B cell (primary cell): ENCODE measurements at regions not wholly inside any gene's neighbourhood (a gene's known extent, or its start where the extent isn't known, plus 50 kb on each side); places are given as distances from the start of the nearest gene placed in this dataset.

Source experiments
- ATAC-seq: fragments of 200-7000 bp; cut with Tn5 transposase; one replicate; pipeline ENCODE4 v1.10.0; 2021; ENCODE audit warnings: low read depth, mild to moderate bottlenecking, moderate number of reproducible peaks, moderate library complexity
- CTCF ChIA-PET: fragments of 350-600 bp; sonication (Branson Sonifier 250); formaldehyde crosslinking; loops from one replicate; lab custom pipeline; 2021; ENCODE audit warnings: antibody characterized with exemption, inconsistent platforms; lab: Charles Lee
- POLR2A ChIA-PET: fragments of 350-600 bp; sonication (Branson Sonifier 250); formaldehyde crosslinking; loops from one replicate; lab custom pipeline; 2021; ENCODE audit warnings: antibody characterized with exemption; lab: Charles Lee
- DNase-seq: peaks from one replicate; pipeline ENCODE4 v3.0.0; 2013
- H2AFZ ChIP-seq: 2 replicates; pipeline ENCODE4 v1.6.1; 2012; ENCODE audit warnings: mild to moderate bottlenecking, low read depth, low read length; ENCODE audit not compliant: insufficient read depth, poor library complexity, severe bottlenecking
- H3K27ac ChIP-seq, 2 donors: 1 replicate in 1 of 2; 2 replicates in 1 of 2; pipeline ENCODE4 v1.5.1; 2012 to 2013; ENCODE audit warnings: low read length in 2 of 2, mild to moderate bottlenecking in 2 of 2, moderate library complexity in 1 of 2
- H3K27me3 ChIP-seq, 4 experiments: fragments of 200-600 bp in 1 of 4; sonication (generic) in 1 of 4; replicated peaks in 1 of 4; 1 replicate in 2 of 4; 2 replicates in 2 of 4; pipeline versions ENCODE4 v1.6.1 to v1.7.0; 2013 to 2016; ENCODE audit warnings: low read length in 3 of 4, mild to moderate bottlenecking in 2 of 4, mixed read lengths in 1 of 4, moderate library complexity in 1 of 4; ENCODE audit not compliant: insufficient read depth in 4 of 4, control insufficient read depth in 3 of 4; ENCODE audit errors: control extremely low read depth in 1 of 4
- H3K36me3 ChIP-seq, 2 experiments: replicated peaks in 1 of 2; 1 replicate in 1 of 2; 2 replicates in 1 of 2; pipeline versions ENCODE4 v1.6.1 to v1.7.1; 2013; ENCODE audit warnings: low read length in 1 of 2; ENCODE audit not compliant: insufficient read depth in 2 of 2, control insufficient read depth in 1 of 2; ENCODE audit errors: control extremely low read depth in 1 of 2, extremely low read depth in 1 of 2
- H3K4me1 ChIP-seq, 2 donors: fragments of 200-600 bp in 1 of 2; sonication (generic) in 1 of 2; 1 replicate in 1 of 2; 2 replicates in 1 of 2; pipeline versions ENCODE4 v1.5.1 to v1.6.1; 2013 to 2017; ENCODE audit warnings: low read length in 2 of 2; ENCODE audit not compliant: control insufficient read depth in 2 of 2, insufficient read depth in 2 of 2
- H3K4me2 ChIP-seq: replicated peaks from 2 replicates; pipeline ENCODE3; 2012; ENCODE audit warnings: mild to moderate bottlenecking, low read depth, low read length; ENCODE audit not compliant: poor library complexity, severe bottlenecking
- H3K4me3 ChIP-seq, 5 experiments: fragments of 200-600 bp in 1 of 5; sonication (generic) in 1 of 5; 1 replicate in 3 of 5; 2 replicates in 2 of 5; pipeline versions ENCODE4 v1.5.1 to v1.7.0; 2011 to 2016; ENCODE audit warnings: low read length in 4 of 5, mild to moderate bottlenecking in 4 of 5, low read depth in 2 of 5, control low read depth in 1 of 5, moderate library complexity in 1 of 5; ENCODE audit not compliant: insufficient read depth in 1 of 5; ENCODE audit errors: control extremely low read depth in 1 of 5, extremely low read depth in 1 of 5
- H3K79me2 ChIP-seq: fragments of 200-600 bp; sonication (generic); one replicate; pipeline ENCODE4 v1.6.0; 2016; ENCODE audit warnings: low read length; ENCODE audit not compliant: control insufficient read depth, insufficient read depth
- H3K9ac ChIP-seq: fragments of 200-600 bp; sonication (generic); 2 replicates; pipeline ENCODE4 v1.6.1; 2017; ENCODE audit warnings: mild to moderate bottlenecking, low read length, moderate library complexity
- H3K9me3 ChIP-seq, 3 donors: one replicate each; pipeline versions ENCODE4 v1.6.1 to v1.7.1; 2013; ENCODE audit warnings: low read length in 2 of 3; ENCODE audit not compliant: control insufficient read depth in 2 of 3, insufficient read depth in 1 of 3; ENCODE audit errors: control extremely low read depth in 1 of 3
- H4K20me1 ChIP-seq: 2 replicates; pipeline ENCODE4 v1.6.0; 2012; ENCODE audit warnings: mild to moderate bottlenecking, low read length; ENCODE audit not compliant: insufficient read depth, control insufficient read depth, poor library complexity, severe bottlenecking
- H3K27ac Mint-ChIP-seq: one replicate; pipeline ENCODE4 v1.8.0; 2021; ENCODE audit warnings: mixed read lengths
- H3K27me3 Mint-ChIP-seq: one replicate; pipeline ENCODE4 v1.8.0; 2021; ENCODE audit warnings: mixed read lengths
- H3K4me1 Mint-ChIP-seq: one replicate; pipeline ENCODE4 v1.8.0; 2021; ENCODE audit warnings: mixed read lengths
- H3K4me3 Mint-ChIP-seq: one replicate; pipeline ENCODE4 v1.8.0; 2021; ENCODE audit warnings: mixed read lengths
- H3K9me3 Mint-ChIP-seq: one replicate; pipeline ENCODE4 v1.8.0; 2022; ENCODE audit warnings: mixed read lengths; ENCODE audit not compliant: insufficient read depth
- EZH2 ChIP-seq: IDR thresholded peaks from 2 replicates; pipeline ENCODE4 v1.6.1; 2012; ENCODE audit warnings: borderline replicate concordance, low read depth, mild to moderate bottlenecking, moderate library complexity, low read length; ENCODE audit not compliant: insufficient read depth, poor library complexity, severe bottlenecking
- intact Hi-C: fragments of 100-400 bp; cut with micrococcal nuclease; formaldehyde crosslinking; loops from one replicate; pipeline ENCODE4 v1.10.0; 2022
- TF ChIP-seq, protein P1 (sequence below): fragments of 200-600 bp; IDR thresholded peaks from one replicate; pipeline ENCODE4 v1.8.0; 2022; ENCODE audit warnings: antibody characterized with exemption, mild to moderate bottlenecking

- Histone ChIP-seq H2AFZ (no peak overlapping the region), H3K9me3 (peaks cover 0 to 7% (median 0%) of the 10 kb centered on the region in 3 donors), H3K27ac (no peak overlapping the region), H3K4me1 (no peaks in the 10 kb centered on the region), H3K79me2 (no peaks in the 10 kb centered on the region), H4K20me1 (no peaks in the 10 kb centered on the region), H3K4me3 (no peak overlapping the region), H3K36me3 (no peaks in the 10 kb centered on the region), H3K4me2 (no peak overlapping the region), H3K27me3 (peaks cover 0 to 2% (median 0%) of the 10 kb centered on the region in 4 experiments), H3K9ac (no peak overlapping the region)
- DNase-seq (no peak), ATAC-seq (no peak)
- no peak overlapping the region for H3K27ac Mint-ChIP-seq
- intact Hi-C loops, result no loop called here
- POLR2A ChIA-PET, result no interaction called here
- no peak overlapping the region for H3K4me3 Mint-ChIP-seq
- no peaks in the 10 kb centered on the region for H3K4me1 Mint-ChIP-seq
- no peaks in the 10 kb centered on the region for H3K27me3 Mint-ChIP-seq
- CTCF ChIA-PET, result interaction anchor here (0.8 kb wide), 1 partner anchor 10 kb away, joined by 3 read pairs; no protein-coding TSS in a partner anchor
- TF ChIP-seq EZH2, result no peak
- TF ChIP-seq, protein P1, sequence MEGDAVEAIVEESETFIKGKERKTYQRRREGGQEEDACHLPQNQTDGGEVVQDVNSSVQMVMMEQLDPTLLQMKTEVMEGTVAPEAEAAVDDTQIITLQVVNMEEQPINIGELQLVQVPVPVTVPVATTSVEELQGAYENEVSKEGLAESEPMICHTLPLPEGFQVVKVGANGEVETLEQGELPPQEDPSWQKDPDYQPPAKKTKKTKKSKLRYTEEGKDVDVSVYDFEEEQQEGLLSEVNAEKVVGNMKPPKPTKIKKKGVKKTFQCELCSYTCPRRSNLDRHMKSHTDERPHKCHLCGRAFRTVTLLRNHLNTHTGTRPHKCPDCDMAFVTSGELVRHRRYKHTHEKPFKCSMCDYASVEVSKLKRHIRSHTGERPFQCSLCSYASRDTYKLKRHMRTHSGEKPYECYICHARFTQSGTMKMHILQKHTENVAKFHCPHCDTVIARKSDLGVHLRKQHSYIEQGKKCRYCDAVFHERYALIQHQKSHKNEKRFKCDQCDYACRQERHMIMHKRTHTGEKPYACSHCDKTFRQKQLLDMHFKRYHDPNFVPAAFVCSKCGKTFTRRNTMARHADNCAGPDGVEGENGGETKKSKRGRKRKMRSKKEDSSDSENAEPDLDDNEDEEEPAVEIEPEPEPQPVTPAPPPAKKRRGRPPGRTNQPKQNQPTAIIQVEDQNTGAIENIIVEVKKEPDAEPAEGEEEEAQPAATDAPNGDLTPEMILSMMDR, result no peak
- H3K9me3 Mint-ChIP-seq, result peaks cover 10% of the 10 kb centered on the region
Measured at GRCh38 chr6:8973395-8973794, 538.0 kb upstream of the SLC35B3 start.

- peaks cover 0 to 7% (median 4%) of the 10 kb centered on the region in 3 donors for H3K9me3 ChIP-seq
- Mint-ChIP-seq H3K9me3 (peaks cover 8% of the 10 kb centered on the region), H3K4me3 (no peak overlapping the region), H3K27ac (no peak overlapping the region), H3K27me3 (no peaks in the 10 kb centered on the region), H3K4me1 (no peaks in the 10 kb centered on the region)
- H3K4me2 ChIP-seq, result no peak overlapping the region
- no peaks in the 10 kb centered on the region for H3K36me3 ChIP-seq
- H3K27ac ChIP-seq, result no peak overlapping the region
- no peaks in the 10 kb centered on the region for H4K20me1 ChIP-seq
- intact Hi-C loops, result no loop called here
- no peaks in the 10 kb centered on the region for H3K79me2 ChIP-seq
- H3K4me3 ChIP-seq, result no peak overlapping the region
- TF ChIP-seq, protein P1, result no peak
- TF ChIP-seq EZH2, result no peak
- peaks cover 0 to 2% (median 0%) of the 10 kb centered on the region in 4 experiments for H3K27me3 ChIP-seq
- ChIA-PET CTCF (interaction anchor here (1.8 kb wide), 1 partner anchor 14 kb away, joined by 4 read pairs; no protein-coding TSS in a partner anchor), POLR2A (no interaction called here)
- H2AFZ ChIP-seq, result no peak overlapping the region
- no peak for ATAC-seq
- no peak overlapping the region for H3K9ac ChIP-seq
- DNase-seq, result no peak
- H3K4me1 ChIP-seq, result no peaks in the 10 kb centered on the region
Measured at GRCh38 chr6:8969747-8970146, 534.4 kb upstream of the SLC35B3 start.
